ENCODE measurements at regions not wholly inside any gene's neighbourhood (a gene's known extent, or its start where the extent isn't known, plus 50 kb on each side); places are given as distances from the start of the nearest gene placed in this dataset.

- no peak for DNase-seq
These were observed 311.1 kb downstream of the AJAP1 start for GRCh38 chr1:4965346-4966075.

GRCh38 chr1:4964634-4965345 lies 310.4 kb downstream of the AJAP1 start:
- no peak for DNase-seq

- DNase-seq = no peak
These were observed 308.8 kb downstream of the AJAP1 start for GRCh38 chr1:4963251-4963650.

- DNase-seq = no peak
These were observed 308.4 kb downstream of the AJAP1 start for GRCh38 chr1:4962836-4963235.

GRCh38 chr1:4961935-4962645 lies 307.7 kb downstream of the AJAP1 start:
- no peak for DNase-seq

- no peak for DNase-seq
These were observed 306.5 kb downstream of the AJAP1 start for GRCh38 chr1:4960782-4961475.

GRCh38 chr1:4960336-4960735 lies 305.9 kb downstream of the AJAP1 start:
- no peak for DNase-seq

- DNase-seq = no peak
These were observed 304.8 kb downstream of the AJAP1 start for GRCh38 chr1:4959216-4959615.

GRCh38 chr1:4957027-4957426 lies 302.6 kb downstream of the AJAP1 start:
- DNase-seq = no peak

- no peak for DNase-seq
These were observed 300.0 kb downstream of the AJAP1 start for GRCh38 chr1:4954392-4954791.

- no peak for DNase-seq
These were observed 297.2 kb downstream of the AJAP1 start for GRCh38 chr1:4951601-4952000.

- no peak for DNase-seq
These were observed 291.9 kb downstream of the AJAP1 start for GRCh38 chr1:4946343-4946742.

GRCh38 chr1:4944911-4945310 lies 290.5 kb downstream of the AJAP1 start:
- DNase-seq = no peak

- no peak for DNase-seq
These were observed 289.7 kb downstream of the AJAP1 start for GRCh38 chr1:4944072-4944471.

- no peak for DNase-seq
These were observed 284.9 kb downstream of the AJAP1 start for GRCh38 chr1:4939266-4939665.

GRCh38 chr1:4937876-4938534 lies 283.6 kb downstream of the AJAP1 start:
- no peak for DNase-seq

- DNase-seq = no peak
These were observed 281.4 kb downstream of the AJAP1 start for GRCh38 chr1:4935807-4936206.

- DNase-seq = no peak
These were observed 278.8 kb downstream of the AJAP1 start for GRCh38 chr1:4933232-4933631.

- no peak for DNase-seq
These were observed 278.1 kb downstream of the AJAP1 start for GRCh38 chr1:4932311-4933030.

GRCh38 chr1:4931486-4931885 lies 277.1 kb downstream of the AJAP1 start:
- DNase-seq = no peak

- DNase-seq = no peak
These were observed 273.8 kb downstream of the AJAP1 start for GRCh38 chr1:4928186-4928585.

GRCh38 chr1:4924356-4924755 lies 269.9 kb downstream of the AJAP1 start:
- DNase-seq = no peak

All from NK-92 treated with Interleukin-12 subunit alpha and Interleukin-12 subunit beta, amount 100 ng/mL, for 24 hours (cell line).